ENCODE measurements at regions not wholly inside any gene's neighbourhood (a gene's known extent, or its start where the extent isn't known, plus 50 kb on each side); places are given as distances from the start of the nearest gene placed in this dataset.

DNA sequence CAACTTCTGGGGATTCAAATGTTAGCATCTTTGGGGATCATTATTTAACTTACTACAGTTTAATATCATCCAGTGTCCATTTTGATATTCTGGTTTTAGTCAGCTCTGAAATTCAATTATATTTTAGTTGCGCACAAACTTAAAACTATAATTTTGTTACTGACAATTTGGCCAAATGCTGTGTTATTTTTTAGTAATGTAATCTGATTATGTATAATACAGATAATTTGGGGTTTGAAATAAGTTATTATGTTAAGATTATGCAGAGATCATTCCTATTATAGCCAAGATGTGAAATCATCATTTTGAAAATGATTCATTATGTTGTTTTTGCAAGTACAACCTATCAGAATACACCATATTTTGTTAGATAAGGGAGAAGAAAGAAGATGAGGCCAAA lies 706.1 kb downstream of the ROBO2 start:
- Histone ChIP-seq H3K4me2 (ENCODE audit: insufficient read depth, low read length) (no peak overlapping the region), H3K4me3 (replicated peaks in 1 of 3; ENCODE audit: insufficient read depth in 1 of 3, low read depth in 1 of 3, low read length in 3 of 3) (no peak overlapping the region), H3K27ac (ENCODE audit: insufficient read depth, low read depth, low read length) (no peak overlapping the region), H3K36me3 (ENCODE audit: control insufficient read depth in 2 of 2, extremely low read depth in 1 of 2, insufficient read depth in 2 of 2, low read length in 2 of 2) (no peaks in the 10 kb centered on the region), H3K9me3 (replicated peaks; ENCODE audit: control insufficient read depth, insufficient read depth, low read length) (no peaks in the 10 kb centered on the region), H3K9me1 (replicated peaks; ENCODE audit: control insufficient read depth, extremely low read depth, insufficient read depth, low read length) (no peaks in the 10 kb centered on the region), H3K9ac (replicated peaks; ENCODE audit: extremely low read depth, insufficient read depth, low read length) (no peak overlapping the region), H3K4me1 (ENCODE audit: control insufficient read depth, extremely low read depth, insufficient read depth, low read length) (no peaks in the 10 kb centered on the region), H3K79me2 (ENCODE audit: control insufficient read depth, insufficient read depth, low read length) (no peaks in the 10 kb centered on the region), H3K27me3 (ENCODE audit: control insufficient read depth in 2 of 2, insufficient read depth in 2 of 2, low read length in 2 of 2) (no peaks in the 10 kb centered on the region), H2AFZ (ENCODE audit: low read depth, low read length) (no peak overlapping the region), H4K20me1 (replicated peaks; ENCODE audit: control insufficient read depth, extremely low read depth, insufficient read depth, low read length) (no peaks in the 10 kb centered on the region)
- BruUV-seq (replicated peaks): no TSS peak
- DNase-seq (ENCODE audit: low read depth, low spot score): no peak
- dilution Hi-C loops (cut with MboI; ENCODE audit: extremely low pct_ligation_motif_present, low sequenced_read_pairs) (no loop called here), intact Hi-C loops (cut with micrococcal nuclease) (no loop called here)
- ChIA-PET CTCF (no interaction called here), POLR2A (no interaction called here)
- FAIRE-seq: no peak
- no peak for TF ChIP-seq EZH2 (IDR thresholded peaks at IDR 0.05; ENCODE audit: borderline replicate concordance, low read depth, low read length, severe bottlenecking)
- no peak for TF ChIP-seq POLR2AphosphoS5 (IDR thresholded peaks at IDR 0.05; ENCODE audit: insufficient read depth, low read depth, low read length)
- no peak for TF ChIP-seq GATA2 (IDR thresholded peaks at IDR 0.05; ENCODE audit: insufficient read depth, insufficient read length, low read depth, low read length)
- no peak for TF ChIP-seq FOS (IDR thresholded peaks at IDR 0.05; ENCODE audit: borderline replicate concordance, insufficient read depth, low read length)
- TF ChIP-seq JUN (IDR thresholded peaks at IDR 0.05; ENCODE audit: borderline replicate concordance, insufficient read depth, insufficient read length, low read depth): no peak
- TF ChIP-seq, protein P1, sequence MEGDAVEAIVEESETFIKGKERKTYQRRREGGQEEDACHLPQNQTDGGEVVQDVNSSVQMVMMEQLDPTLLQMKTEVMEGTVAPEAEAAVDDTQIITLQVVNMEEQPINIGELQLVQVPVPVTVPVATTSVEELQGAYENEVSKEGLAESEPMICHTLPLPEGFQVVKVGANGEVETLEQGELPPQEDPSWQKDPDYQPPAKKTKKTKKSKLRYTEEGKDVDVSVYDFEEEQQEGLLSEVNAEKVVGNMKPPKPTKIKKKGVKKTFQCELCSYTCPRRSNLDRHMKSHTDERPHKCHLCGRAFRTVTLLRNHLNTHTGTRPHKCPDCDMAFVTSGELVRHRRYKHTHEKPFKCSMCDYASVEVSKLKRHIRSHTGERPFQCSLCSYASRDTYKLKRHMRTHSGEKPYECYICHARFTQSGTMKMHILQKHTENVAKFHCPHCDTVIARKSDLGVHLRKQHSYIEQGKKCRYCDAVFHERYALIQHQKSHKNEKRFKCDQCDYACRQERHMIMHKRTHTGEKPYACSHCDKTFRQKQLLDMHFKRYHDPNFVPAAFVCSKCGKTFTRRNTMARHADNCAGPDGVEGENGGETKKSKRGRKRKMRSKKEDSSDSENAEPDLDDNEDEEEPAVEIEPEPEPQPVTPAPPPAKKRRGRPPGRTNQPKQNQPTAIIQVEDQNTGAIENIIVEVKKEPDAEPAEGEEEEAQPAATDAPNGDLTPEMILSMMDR (IDR thresholded peaks at IDR 0.05; ENCODE audit: extremely low read depth in 1 of 2, insufficient read depth in 1 of 2, low read depth in 1 of 2, low read length in 2 of 2): no peak
- TF ChIP-seq, protein P2, sequence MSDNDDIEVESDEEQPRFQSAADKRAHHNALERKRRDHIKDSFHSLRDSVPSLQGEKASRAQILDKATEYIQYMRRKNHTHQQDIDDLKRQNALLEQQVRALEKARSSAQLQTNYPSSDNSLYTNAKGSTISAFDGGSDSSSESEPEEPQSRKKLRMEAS (IDR thresholded peaks at IDR 0.05; ENCODE audit: insufficient read depth, insufficient read length): no peak

All from endothelial cell of umbilical vein (primary cell).